ENCODE measurements at regions not wholly inside any gene's neighbourhood (a gene's known extent, or its start where the extent isn't known, plus 50 kb on each side); places are given as distances from the start of the nearest gene placed in this dataset.
"Not testable (repeated sequence)": the region's sequence is repeated elsewhere in the genome, so short reads cannot be mapped to it uniquely, and the experiment has no call there.

DNA sequence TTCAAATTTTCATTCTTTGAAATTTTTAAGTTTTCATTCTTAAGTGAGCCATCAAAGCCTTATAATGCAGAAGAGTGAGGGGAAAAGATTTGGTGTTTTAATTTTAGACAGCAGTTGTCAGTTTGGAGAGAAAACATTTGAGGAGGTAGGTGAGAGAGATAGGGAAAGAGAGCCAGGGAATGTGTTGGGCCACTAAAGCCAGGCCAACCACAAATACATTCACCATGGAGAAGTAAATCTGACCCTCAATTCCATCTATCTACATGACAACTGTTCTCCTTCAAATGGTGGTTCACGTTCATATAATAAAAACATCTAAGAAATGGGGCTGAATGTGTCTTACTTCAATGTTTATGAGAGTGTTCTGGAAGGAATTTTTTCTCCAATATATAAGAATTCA, 553.0 kb upstream of the SYT4 start:
- Mint-ChIP-seq H3K27ac (no peak overlapping the region), H3K4me3 (ENCODE audit: low read depth) (no peak overlapping the region), H3K9me3 (peaks cover 19% of the 10 kb centered on the region), H3K27me3 (ENCODE audit: low read depth) (no peaks in the 10 kb centered on the region), H3K36me3 (ENCODE audit: low read depth) (no peaks in the 10 kb centered on the region), H3K4me1 (ENCODE audit: low read depth) (no peaks in the 10 kb centered on the region)
- intact Hi-C loops (cut with micrococcal nuclease): no loop called here
- no peak for DNase-seq (ENCODE audit: low spot score)

DNA sequence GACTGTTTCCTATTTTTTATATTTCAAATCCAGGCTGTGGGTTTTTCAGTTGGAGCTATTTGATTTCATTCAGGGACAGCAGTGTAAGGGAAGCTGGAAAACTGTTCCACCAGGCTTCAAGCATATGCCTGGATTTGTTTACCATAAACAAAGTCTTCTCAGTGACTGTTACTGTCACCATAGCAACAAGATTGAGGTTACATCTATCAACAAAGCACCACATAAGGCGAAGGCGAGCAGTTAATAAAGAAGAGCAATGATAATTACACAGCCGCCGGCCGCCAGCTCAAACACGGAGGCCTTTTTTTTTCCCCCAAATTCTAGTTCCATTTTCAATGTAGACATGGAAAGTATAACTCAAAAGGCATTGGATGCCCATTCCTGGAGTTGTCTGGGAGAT, 553.7 kb upstream of the SYT4 start:
- DNase-seq (ENCODE audit: low spot score): no peak
- Mint-ChIP-seq H3K4me3 (ENCODE audit: low read depth) (no peak overlapping the region), H3K36me3 (ENCODE audit: low read depth) (no peaks in the 10 kb centered on the region), H3K27me3 (ENCODE audit: low read depth) (no peaks in the 10 kb centered on the region), H3K9me3 (peaks cover 19% of the 10 kb centered on the region), H3K4me1 (ENCODE audit: low read depth) (no peaks in the 10 kb centered on the region), H3K27ac (no peak overlapping the region)
- intact Hi-C loops (cut with micrococcal nuclease): no loop called here

- no peak overlapping the region for H3K27ac Mint-ChIP-seq
- no peak overlapping the region for H3K4me3 Mint-ChIP-seq (ENCODE audit: low read depth)
- intact Hi-C loops (cut with micrococcal nuclease): no loop called here
- no peaks in the 10 kb centered on the region for H3K4me1 Mint-ChIP-seq (ENCODE audit: low read depth)
- peaks cover 4% of the 10 kb centered on the region for H3K9me3 Mint-ChIP-seq
- no peak for DNase-seq (ENCODE audit: low spot score)
- H3K36me3 Mint-ChIP-seq (ENCODE audit: low read depth): no peaks in the 10 kb centered on the region
- H3K27me3 Mint-ChIP-seq (ENCODE audit: low read depth): no peaks in the 10 kb centered on the region
Measured at GRCh38 chr18:43846299-43846698, 569.0 kb upstream of the SYT4 start.

GRCh38 chr18:43847164-43848091, 570.1 kb upstream of the SYT4 start:
- no peak for DNase-seq (ENCODE audit: low spot score)
- no peaks in the 10 kb centered on the region for H3K27me3 Mint-ChIP-seq (ENCODE audit: low read depth)
- no peak overlapping the region for H3K27ac Mint-ChIP-seq
- no peaks in the 10 kb centered on the region for H3K36me3 Mint-ChIP-seq (ENCODE audit: low read depth)
- H3K4me1 Mint-ChIP-seq (ENCODE audit: low read depth): no peaks in the 10 kb centered on the region
- intact Hi-C loops (cut with micrococcal nuclease): no loop called here
- no peak overlapping the region for H3K4me3 Mint-ChIP-seq (ENCODE audit: low read depth)
- H3K9me3 Mint-ChIP-seq: peaks cover 7% of the 10 kb centered on the region

DNA sequence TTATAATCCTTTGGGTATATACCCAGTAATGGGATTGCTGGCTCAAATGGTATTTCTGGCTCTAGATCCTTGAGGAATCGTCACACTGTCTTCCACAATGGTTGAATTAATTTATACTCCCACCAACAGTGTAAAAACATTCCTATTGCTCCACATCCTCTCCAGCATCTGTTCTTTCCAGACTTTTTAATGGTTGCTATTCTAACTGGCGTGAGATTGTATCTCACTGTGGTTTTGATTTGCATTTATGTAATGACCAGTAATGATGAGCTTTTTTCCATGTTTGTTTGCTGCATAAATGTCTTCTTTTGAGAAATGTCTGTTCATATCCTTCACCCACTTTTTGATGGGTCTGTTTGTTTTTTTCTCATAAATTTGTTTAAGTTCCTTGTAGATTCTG, 572.5 kb upstream of the SYT4 start:
- H3K4me3 Mint-ChIP-seq (ENCODE audit: low read depth); DNase-seq (ENCODE audit: low spot score); H3K27me3 Mint-ChIP-seq (ENCODE audit: low read depth); H3K36me3 Mint-ChIP-seq (ENCODE audit: low read depth); intact Hi-C loops (cut with micrococcal nuclease); H3K27ac Mint-ChIP-seq; H3K4me1 Mint-ChIP-seq (ENCODE audit: low read depth): not testable (repeated sequence)
- peaks cover 20% of the 10 kb centered on the region for H3K9me3 Mint-ChIP-seq

- Mint-ChIP-seq H3K4me3 (ENCODE audit: low read depth) (no peak overlapping the region), H3K4me1 (ENCODE audit: low read depth) (no peaks in the 10 kb centered on the region), H3K27ac (no peak overlapping the region), H3K9me3 (peaks cover 16% of the 10 kb centered on the region), H3K36me3 (ENCODE audit: low read depth) (no peaks in the 10 kb centered on the region), H3K27me3 (ENCODE audit: low read depth) (no peaks in the 10 kb centered on the region)
- intact Hi-C loops (cut with micrococcal nuclease): no loop called here
- no peak for DNase-seq (ENCODE audit: low spot score)
Measured at GRCh38 chr18:43855376-43855775, 578.1 kb upstream of the SYT4 start.

DNA sequence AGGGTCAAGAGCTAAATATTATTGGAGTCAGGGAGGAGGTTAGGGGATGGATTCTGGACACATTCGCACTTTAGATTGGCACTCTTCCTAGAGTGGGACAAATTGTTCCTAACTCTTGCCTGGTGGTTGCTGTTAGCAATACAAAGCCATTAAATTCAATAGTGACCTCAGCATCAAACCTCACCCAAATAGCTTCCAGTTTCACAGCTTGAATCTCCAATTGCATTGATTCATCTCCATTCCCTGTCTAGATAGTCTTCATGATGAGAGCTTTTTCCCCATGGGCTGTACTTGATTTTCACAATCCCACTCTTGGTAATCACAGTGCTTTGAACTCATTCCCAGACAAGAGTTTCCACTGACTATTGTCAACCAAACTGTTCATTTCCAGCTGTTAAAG, 585.9 kb upstream of the SYT4 start:
- no peak for DNase-seq (ENCODE audit: low spot score)
- Mint-ChIP-seq H3K27me3 (ENCODE audit: low read depth) (no peaks in the 10 kb centered on the region), H3K4me1 (ENCODE audit: low read depth) (no peaks in the 10 kb centered on the region), H3K4me3 (ENCODE audit: low read depth) (no peak overlapping the region), H3K9me3 (peaks cover 30% of the 10 kb centered on the region), H3K27ac (no peak overlapping the region), H3K36me3 (ENCODE audit: low read depth) (no peaks in the 10 kb centered on the region)
- intact Hi-C loops (cut with micrococcal nuclease): no loop called here

GRCh38 chr18:43866696-43867095, 589.4 kb upstream of the SYT4 start:
- no peak overlapping the region for H3K27ac Mint-ChIP-seq
- H3K9me3 Mint-ChIP-seq: peaks cover 21% of the 10 kb centered on the region
- H3K4me1 Mint-ChIP-seq (ENCODE audit: low read depth): no peaks in the 10 kb centered on the region
- H3K36me3 Mint-ChIP-seq (ENCODE audit: low read depth): no peaks in the 10 kb centered on the region
- DNase-seq (ENCODE audit: low spot score): no peak
- intact Hi-C loops (cut with micrococcal nuclease): no loop called here
- no peak overlapping the region for H3K4me3 Mint-ChIP-seq (ENCODE audit: low read depth)
- no peaks in the 10 kb centered on the region for H3K27me3 Mint-ChIP-seq (ENCODE audit: low read depth)

DNA sequence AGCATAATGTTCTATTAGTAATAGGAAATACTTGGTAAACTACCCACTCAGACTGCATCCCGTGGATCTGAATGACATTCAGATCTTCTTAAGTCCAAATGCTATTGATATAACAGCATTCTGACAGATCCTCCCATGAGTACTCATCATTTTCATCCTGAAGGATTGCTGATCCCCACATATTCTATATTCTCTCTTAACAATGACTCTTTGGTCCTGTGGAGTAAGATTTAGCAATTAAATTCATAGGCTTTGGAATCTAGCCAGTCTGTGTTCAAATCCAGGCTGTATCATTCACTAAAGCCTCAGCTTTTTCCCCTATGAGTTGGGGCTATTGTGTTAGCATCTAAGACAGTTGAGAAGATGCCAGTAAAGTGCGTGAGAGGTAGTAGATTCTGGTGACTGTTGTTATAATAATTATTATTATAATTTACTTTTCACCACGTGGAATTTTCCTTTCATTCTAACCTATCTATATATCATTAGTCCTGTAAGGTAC, 591.3 kb upstream of the SYT4 start:
- Mint-ChIP-seq H3K27ac (no peak overlapping the region), H3K4me1 (ENCODE audit: low read depth) (no peaks in the 10 kb centered on the region), H3K36me3 (ENCODE audit: low read depth) (no peaks in the 10 kb centered on the region), H3K4me3 (ENCODE audit: low read depth) (no peak overlapping the region), H3K9me3 (peaks cover 17% of the 10 kb centered on the region), H3K27me3 (ENCODE audit: low read depth) (no peaks in the 10 kb centered on the region)
- intact Hi-C loops (cut with micrococcal nuclease): no loop called here
- no peak for DNase-seq (ENCODE audit: low spot score)

DNA sequence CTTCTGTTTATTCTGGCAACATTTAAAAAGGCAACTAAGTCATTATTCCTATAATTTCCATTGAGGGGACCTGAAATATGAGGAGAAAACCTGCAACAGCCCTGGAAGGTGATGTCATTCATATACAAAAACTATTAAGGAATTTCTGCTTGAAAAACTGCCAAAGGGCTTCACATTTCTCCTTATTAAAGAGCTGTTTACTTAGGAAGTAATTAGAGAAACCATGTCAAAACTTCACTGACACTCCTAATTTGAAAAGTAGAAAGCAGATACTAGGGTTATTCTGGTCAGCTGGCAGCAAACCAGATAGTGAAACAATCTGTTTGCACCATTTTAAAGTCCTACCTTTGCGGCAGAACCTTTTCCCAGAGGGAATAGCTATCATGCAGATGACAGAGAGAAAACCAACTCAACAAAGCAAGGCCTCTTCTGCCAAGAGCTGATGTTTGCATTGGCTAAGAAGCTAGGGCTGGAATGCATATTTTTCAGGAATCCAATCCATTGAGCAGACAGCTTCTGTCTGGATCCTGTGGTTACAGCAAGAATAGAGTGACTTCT, 592.2 kb upstream of the SYT4 start:
- Mint-ChIP-seq H3K4me3 (ENCODE audit: low read depth) (no peak overlapping the region), H3K36me3 (ENCODE audit: low read depth) (no peaks in the 10 kb centered on the region), H3K9me3 (peaks cover 11% of the 10 kb centered on the region), H3K27ac (no peak overlapping the region), H3K27me3 (ENCODE audit: low read depth) (no peaks in the 10 kb centered on the region), H3K4me1 (ENCODE audit: low read depth) (no peaks in the 10 kb centered on the region)
- intact Hi-C loops (cut with micrococcal nuclease): no loop called here
- DNase-seq (ENCODE audit: low spot score): no peak

DNA sequence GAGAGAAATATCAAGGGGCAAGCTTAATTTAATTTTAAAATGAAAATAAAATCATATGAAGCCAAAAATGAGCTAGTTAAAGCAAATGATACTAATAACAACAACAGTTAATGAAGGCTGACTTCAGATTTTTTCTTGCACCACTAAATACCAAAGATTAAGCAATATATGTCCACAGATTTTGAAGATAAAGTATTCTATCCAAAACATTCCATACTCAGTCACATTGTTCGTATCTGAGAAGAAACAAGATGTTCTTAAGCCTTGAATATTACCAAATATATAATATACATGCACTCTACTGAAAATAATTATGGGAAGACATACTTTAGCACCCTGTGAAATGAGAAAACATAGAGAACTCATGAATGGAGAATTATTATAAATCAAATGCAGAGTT, 593.3 kb upstream of the SYT4 start:
- Mint-ChIP-seq H3K27me3 (ENCODE audit: low read depth) (no peaks in the 10 kb centered on the region), H3K4me3 (ENCODE audit: low read depth) (no peak overlapping the region), H3K27ac (no peak overlapping the region), H3K4me1 (ENCODE audit: low read depth) (no peaks in the 10 kb centered on the region), H3K36me3 (ENCODE audit: low read depth) (no peaks in the 10 kb centered on the region), H3K9me3 (peaks cover 5% of the 10 kb centered on the region)
- no peak for DNase-seq (ENCODE audit: low spot score)
- intact Hi-C loops (cut with micrococcal nuclease): no loop called here

GRCh38 chr18:43875511-43875910, 598.2 kb upstream of the SYT4 start:
- intact Hi-C loops (cut with micrococcal nuclease): no loop called here
- Mint-ChIP-seq H3K4me3 (ENCODE audit: low read depth) (no peak overlapping the region), H3K27ac (no peak overlapping the region), H3K36me3 (ENCODE audit: low read depth) (no peaks in the 10 kb centered on the region), H3K9me3 (peaks cover 25% of the 10 kb centered on the region), H3K4me1 (ENCODE audit: low read depth) (no peaks in the 10 kb centered on the region), H3K27me3 (ENCODE audit: low read depth) (no peaks in the 10 kb centered on the region)
- DNase-seq (ENCODE audit: low spot score): no peak

- no peak for DNase-seq (ENCODE audit: low spot score)
- Mint-ChIP-seq H3K4me1 (ENCODE audit: low read depth) (no peaks in the 10 kb centered on the region), H3K9me3 (peaks cover 30% of the 10 kb centered on the region), H3K27ac (no peak overlapping the region), H3K27me3 (ENCODE audit: low read depth) (no peaks in the 10 kb centered on the region), H3K36me3 (ENCODE audit: low read depth) (no peaks in the 10 kb centered on the region), H3K4me3 (ENCODE audit: low read depth) (no peak overlapping the region)
- intact Hi-C loops (cut with micrococcal nuclease): no loop called here
Measured at GRCh38 chr18:43876286-43876685, 599.0 kb upstream of the SYT4 start.
